ENCODE measurements at regions not wholly inside any gene's neighbourhood (a gene's known extent, or its start where the extent isn't known, plus 50 kb on each side); places are given as distances from the start of the nearest gene placed in this dataset.

GRCh38 chr1:96553811-96554210, 167.8 kb upstream of the PTBP2 start (continued):
- TF ChIP-seq, protein P1, sequence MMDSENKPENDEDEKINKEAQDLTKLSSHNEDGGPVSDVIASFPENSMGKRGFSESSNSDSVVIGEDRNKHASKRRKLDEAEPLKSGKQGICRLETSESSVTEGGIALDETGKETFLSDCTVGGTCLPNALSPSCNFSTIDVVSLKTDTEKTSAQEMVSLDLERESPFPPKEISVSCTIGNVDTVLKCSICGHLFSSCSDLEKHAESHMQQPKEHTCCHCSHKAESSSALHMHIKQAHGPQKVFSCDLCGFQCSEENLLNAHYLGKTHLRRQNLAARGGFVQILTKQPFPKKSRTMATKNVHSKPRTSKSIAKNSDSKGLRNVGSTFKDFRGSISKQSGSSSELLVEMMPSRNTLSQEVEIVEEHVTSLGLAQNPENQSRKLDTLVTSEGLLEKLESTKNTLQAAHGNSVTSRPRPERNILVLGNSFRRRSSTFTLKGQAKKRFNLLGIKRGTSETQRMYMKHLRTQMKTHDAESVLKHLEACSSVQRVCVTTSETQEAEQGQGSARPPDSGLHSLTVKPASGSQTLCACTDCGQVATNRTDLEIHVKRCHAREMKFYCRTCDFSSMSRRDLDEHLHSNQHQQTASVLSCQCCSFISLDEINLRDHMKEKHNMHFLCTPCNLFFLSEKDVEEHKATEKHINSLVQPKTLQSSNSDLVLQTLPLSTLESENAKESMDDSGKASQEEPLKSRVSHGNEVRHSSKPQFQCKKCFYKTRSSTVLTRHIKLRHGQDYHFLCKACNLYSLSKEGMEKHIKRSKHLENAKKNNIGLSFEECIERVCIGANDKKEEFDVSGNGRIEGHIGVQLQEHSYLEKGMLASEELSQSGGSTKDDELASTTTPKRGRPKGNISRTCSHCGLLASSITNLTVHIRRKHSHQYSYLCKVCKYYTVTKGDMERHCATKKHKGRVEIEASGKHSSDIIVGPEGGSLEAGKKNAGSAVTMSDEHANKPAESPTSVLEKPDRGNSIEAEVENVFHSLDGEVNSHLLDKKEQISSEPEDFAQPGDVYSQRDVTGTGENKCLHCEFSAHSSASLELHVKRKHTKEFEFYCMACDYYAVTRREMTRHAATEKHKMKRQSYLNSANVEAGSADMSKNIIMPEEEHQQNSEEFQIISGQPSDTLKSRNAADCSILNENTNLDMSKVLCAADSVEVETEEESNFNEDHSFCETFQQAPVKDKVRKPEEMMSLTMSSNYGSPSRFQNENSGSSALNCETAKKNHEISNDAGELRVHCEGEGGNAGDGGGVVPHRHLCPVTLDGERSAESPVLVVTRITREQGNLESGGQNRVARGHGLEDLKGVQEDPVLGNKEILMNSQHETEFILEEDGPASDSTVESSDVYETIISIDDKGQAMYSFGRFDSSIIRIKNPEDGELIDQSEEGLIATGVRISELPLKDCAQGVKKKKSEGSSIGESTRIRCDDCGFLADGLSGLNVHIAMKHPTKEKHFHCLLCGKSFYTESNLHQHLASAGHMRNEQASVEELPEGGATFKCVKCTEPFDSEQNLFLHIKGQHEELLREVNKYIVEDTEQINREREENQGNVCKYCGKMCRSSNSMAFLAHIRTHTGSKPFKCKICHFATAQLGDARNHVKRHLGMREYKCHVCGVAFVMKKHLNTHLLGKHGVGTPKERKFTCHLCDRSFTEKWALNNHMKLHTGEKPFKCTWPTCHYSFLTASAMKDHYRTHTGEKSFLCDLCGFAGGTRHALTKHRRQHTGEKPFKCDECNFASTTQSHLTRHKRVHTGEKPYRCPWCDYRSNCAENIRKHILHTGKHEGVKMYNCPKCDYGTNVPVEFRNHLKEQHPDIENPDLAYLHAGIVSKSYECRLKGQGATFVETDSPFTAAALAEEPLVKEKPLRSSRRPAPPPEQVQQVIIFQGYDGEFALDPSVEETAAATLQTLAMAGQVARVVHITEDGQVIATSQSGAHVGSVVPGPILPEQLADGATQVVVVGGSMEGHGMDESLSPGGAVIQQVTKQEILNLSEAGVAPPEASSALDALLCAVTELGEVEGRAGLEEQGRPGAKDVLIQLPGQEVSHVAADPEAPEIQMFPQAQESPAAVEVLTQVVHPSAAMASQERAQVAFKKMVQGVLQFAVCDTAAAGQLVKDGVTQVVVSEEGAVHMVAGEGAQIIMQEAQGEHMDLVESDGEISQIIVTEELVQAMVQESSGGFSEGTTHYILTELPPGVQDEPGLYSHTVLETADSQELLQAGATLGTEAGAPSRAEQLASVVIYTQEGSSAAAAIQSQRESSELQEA (CRISPR knock-in tag; IDR thresholded peaks at IDR 0.05; ENCODE audit: not compliant biosample characterization): no peak
- no peak for TF ChIP-seq ZNF629 (CRISPR knock-in tag; conservative IDR thresholded peaks at IDR 0.05)

- Histone ChIP-seq H3K4me3 (replicated peaks in 1 of 3; ENCODE audit: insufficient read depth in 1 of 3, low read depth in 2 of 3, low read length in 3 of 3) (no peak overlapping the region), H3K4me1 (ENCODE audit: insufficient read depth, low read length) (no peaks in the 10 kb centered on the region), H3K9me3 (ENCODE audit: low read length) (no peaks in the 10 kb centered on the region), H3K27me3 (ENCODE audit: control insufficient read depth in 1 of 2, insufficient read depth in 2 of 2, low read length in 2 of 2) (no peaks in the 10 kb centered on the region), H3K79me2 (ENCODE audit: insufficient read depth, low read length) (no peaks in the 10 kb centered on the region), H3K27ac (ENCODE audit: extremely low read length, insufficient read depth, low read length) (no peak overlapping the region), H4K20me1 (ENCODE audit: insufficient read depth, low read length) (no peaks in the 10 kb centered on the region), H3K4me2 (ENCODE audit: low read depth, low read length) (no peak overlapping the region), H3K36me3 (replicated peaks in 1 of 2; ENCODE audit: control insufficient read depth in 1 of 2, insufficient read depth in 2 of 2, low read length in 2 of 2) (no peaks in the 10 kb centered on the region), H3K9ac (ENCODE audit: insufficient read depth, low read depth, low read length) (no peak overlapping the region), H2AFZ (ENCODE audit: low read length) (no peak overlapping the region)
- in situ Hi-C loops (cut with HindIII; ENCODE audit: extremely low pct_ligation_motif_present, low pct_unique_long_range_greater_than_20kb): no loop called here
- DNase-seq (ENCODE audit: low spot score): no peak
- FAIRE-seq: no peak
- intact Hi-C loops (cut with micrococcal nuclease; ENCODE audit: unreplicated experiment): no loop called here
- no peak for ATAC-seq
- ChIA-PET CTCF (ENCODE audit: low intra/inter-chr PET ratio, low total read pairs) (no interaction called here), POLR2A (no interaction called here)
- WGBS (ENCODE audit: low lambda C conversion rate): 48% methylated on average over 4 of the region's 4 CpGs
- BruUV-seq (replicated peaks): no TSS peak
- no peak for TF ChIP-seq ONECUT2 (CRISPR knock-in tag; IDR thresholded peaks at IDR 0.05)
- TF ChIP-seq NR3C1 (CRISPR knock-in tag; IDR thresholded peaks at IDR 0.05): no peak
- TF ChIP-seq RFXAP (CRISPR knock-in tag; IDR thresholded peaks at IDR 0.05; ENCODE audit: borderline replicate concordance): no peak
- TF ChIP-seq SMAD1 (CRISPR knock-in tag; IDR thresholded peaks at IDR 0.05; ENCODE audit: borderline replicate concordance, low read depth): no peak
- TF ChIP-seq HMGXB3 (CRISPR knock-in tag; IDR thresholded peaks at IDR 0.05; ENCODE audit: borderline replicate concordance): no peak
- TF ChIP-seq TARDBP (CRISPR knock-in tag; IDR thresholded peaks at IDR 0.05): no peak
- no peak for TF ChIP-seq RNF2 (conservative IDR thresholded peaks at IDR 0.05; ENCODE audit: low read depth)
These were observed 167.2 kb upstream of the PTBP2 start for GRCh38 chr1:96554364-96554763.
